ENCODE measurements at regions not wholly inside any gene's neighbourhood (a gene's known extent, or its start where the extent isn't known, plus 50 kb on each side); places are given as distances from the start of the nearest gene placed in this dataset.
"Not testable (repeated sequence)": the region's sequence is repeated elsewhere in the genome, so short reads cannot be mapped to it uniquely, and the experiment has no call there.

GRCh38 chr6:18527836-18528743, 140.9 kb downstream of the RNF144B start:
- peak; percentile 10 for DNase-seq (ENCODE audit: low read depth)

GRCh38 chr6:18530201-18530600, 143.1 kb downstream of the RNF144B start:
- DNase-seq (ENCODE audit: low read depth) = no peak

GRCh38 chr6:18532139-18532538, 145.0 kb downstream of the RNF144B start:
- no peak for DNase-seq (ENCODE audit: low read depth)

- DNase-seq (ENCODE audit: low read depth) = no peak
Measured at GRCh38 chr6:18533793-18534192, 146.6 kb downstream of the RNF144B start.

- no peak for DNase-seq (ENCODE audit: low read depth)
Measured at GRCh38 chr6:18536591-18537055, 149.5 kb downstream of the RNF144B start.

GRCh38 chr6:18538315-18538714, 151.2 kb downstream of the RNF144B start:
- DNase-seq (ENCODE audit: low read depth) = no peak

GRCh38 chr6:18543051-18543450, 155.9 kb downstream of the RNF144B start:
- no peak for DNase-seq (ENCODE audit: low read depth)

GRCh38 chr6:18545142-18545541, 158.0 kb downstream of the RNF144B start:
- not testable (repeated sequence) for DNase-seq (ENCODE audit: low read depth)

GRCh38 chr6:18545726-18546125, 158.6 kb downstream of the RNF144B start:
- DNase-seq (ENCODE audit: low read depth) = peak; percentile 16

GRCh38 chr6:18550119-18550518, 163.0 kb downstream of the RNF144B start:
- DNase-seq (ENCODE audit: low read depth) = no peak

GRCh38 chr6:18551228-18551627, 164.1 kb downstream of the RNF144B start:
- DNase-seq (ENCODE audit: low read depth) = peak; percentile 86

GRCh38 chr6:18555750-18556149, 168.6 kb downstream of the RNF144B start:
- DNase-seq (ENCODE audit: low read depth) = no peak

- DNase-seq (ENCODE audit: low read depth) = no peak
Measured at GRCh38 chr6:18561037-18561750, 174.0 kb downstream of the RNF144B start.

GRCh38 chr6:18562726-18563125, 175.6 kb downstream of the RNF144B start:
- DNase-seq (ENCODE audit: low read depth) = no peak

GRCh38 chr6:18564775-18565174, 177.6 kb downstream of the RNF144B start:
- no peak for DNase-seq (ENCODE audit: low read depth)

- DNase-seq (ENCODE audit: low read depth) = no peak
Measured at GRCh38 chr6:18565231-18565630, 178.1 kb downstream of the RNF144B start.

- no peak for DNase-seq (ENCODE audit: low read depth)
Measured at GRCh38 chr6:18567380-18567779, 180.2 kb downstream of the RNF144B start.

GRCh38 chr6:18577491-18577890, 190.3 kb downstream of the RNF144B start:
- DNase-seq (ENCODE audit: low read depth) = no peak

GRCh38 chr6:18579166-18579565, 192.0 kb downstream of the RNF144B start:
- DNase-seq (ENCODE audit: low read depth) = no peak

GRCh38 chr6:18579869-18580268, 192.7 kb downstream of the RNF144B start:
- DNase-seq (ENCODE audit: low read depth) = no peak

- no peak for DNase-seq (ENCODE audit: low read depth)
Measured at GRCh38 chr6:18584372-18584771, 197.2 kb downstream of the RNF144B start.

- DNase-seq (ENCODE audit: low read depth) = peak; percentile 69
Measured at GRCh38 chr6:18585032-18585573, 198.0 kb downstream of the RNF144B start.

GRCh38 chr6:18586133-18586532, 199.0 kb downstream of the RNF144B start:
- DNase-seq (ENCODE audit: low read depth) = no peak

Data from iris pigment epithelial cell (primary cell).